Naive thymus-derived CD4-positive, alpha-beta T cell (primary cell): ENCODE measurements at regions not wholly inside any gene's neighbourhood (a gene's known extent, or its start where the extent isn't known, plus 50 kb on each side); places are given as distances from the start of the nearest gene placed in this dataset.

Source experiments
- ATAC-seq: fragments of 150-1000 bp; cut with Tn5 transposase; 2 replicates; pipeline ENCODE4 v1.10.0; 2021; ENCODE audit warnings: mild to moderate bottlenecking, moderate library complexity
- CTCF ChIA-PET: fragments of 350-600 bp; sonication (Branson Sonifier 250); formaldehyde crosslinking; loops from one replicate; lab custom pipeline; 2021; ENCODE audit warnings: antibody characterized with exemption; lab: Charles Lee
- POLR2A ChIA-PET: fragments of 350-600 bp; sonication (Branson Sonifier 250); formaldehyde crosslinking; loops from one replicate; lab custom pipeline; 2021; ENCODE audit warnings: antibody characterized with exemption, inconsistent platforms; lab: Charles Lee
- DNase-seq, 9 donors: peaks; one replicate each; pipeline versions ENCODE4 v3.0.0 to v3.0.0-alpha.2; 2020 to 2022; ENCODE audit warnings: mixed read lengths in 1 of 9
- H3K27ac ChIP-seq: one replicate; pipeline ENCODE4 v1.7.0; 2013; ENCODE audit warnings: mild to moderate bottlenecking, low read depth, low read length, moderate library complexity
- H3K27me3 ChIP-seq, 2 donors: one replicate each; pipeline ENCODE4 v1.7.0; 2013; ENCODE audit warnings: low read length in 2 of 2, mild to moderate bottlenecking in 2 of 2, moderate library complexity in 2 of 2; ENCODE audit not compliant: control insufficient read depth in 2 of 2, insufficient read depth in 2 of 2
- H3K36me3 ChIP-seq, 3 experiments: 1 replicate in 2 of 3; 2 replicates in 1 of 3; pipeline ENCODE4 v1.7.0; 2013; ENCODE audit warnings: low read length in 3 of 3, mild to moderate bottlenecking in 3 of 3, moderate library complexity in 1 of 3; ENCODE audit not compliant: insufficient read depth in 3 of 3, control insufficient read depth in 2 of 3
- H3K4me1 ChIP-seq, 2 donors: one replicate each; pipeline ENCODE4 v1.7.0; 2013; ENCODE audit warnings: low read length in 2 of 2, mild to moderate bottlenecking in 2 of 2, moderate library complexity in 1 of 2; ENCODE audit not compliant: control insufficient read depth in 2 of 2, insufficient read depth in 2 of 2
- H3K4me3 ChIP-seq: 2 replicates; pipeline ENCODE4 v1.7.0; 2013; ENCODE audit warnings: mild to moderate bottlenecking, low read length
- H3K9me3 ChIP-seq, 3 experiments: 1 replicate in 2 of 3; 2 replicates in 1 of 3; pipeline ENCODE4 v1.7.0; 2013; ENCODE audit warnings: low read length in 3 of 3; ENCODE audit not compliant: control insufficient read depth in 2 of 3
- H3K27ac Mint-ChIP-seq, 9 donors: one replicate each; pipeline ENCODE4 v1.8.0; 2020 to 2022; ENCODE audit warnings: mixed read lengths in 9 of 9, mild to moderate bottlenecking in 8 of 9, moderate library complexity in 5 of 9, inconsistent platforms in 2 of 9
- H3K27me3 Mint-ChIP-seq, 5 donors: one replicate each; pipeline ENCODE4 v1.8.0; 2021 to 2022; ENCODE audit warnings: mixed read lengths in 5 of 5, mild to moderate bottlenecking in 1 of 5
- H3K36me3 Mint-ChIP-seq, 5 donors: one replicate each; pipeline ENCODE4 v1.8.0; 2020 to 2022; ENCODE audit warnings: mixed read lengths in 5 of 5, mild to moderate bottlenecking in 3 of 5, inconsistent platforms in 1 of 5
- H3K4me1 Mint-ChIP-seq, 7 donors: one replicate each; pipeline ENCODE4 v1.8.0; 2020 to 2022; ENCODE audit warnings: mixed read lengths in 7 of 7, mild to moderate bottlenecking in 3 of 7, inconsistent platforms in 1 of 7
- H3K4me3 Mint-ChIP-seq, 10 donors: one replicate each; pipeline ENCODE4 v1.8.0; 2020 to 2022; ENCODE audit warnings: mild to moderate bottlenecking in 10 of 10, mixed read lengths in 10 of 10, moderate library complexity in 6 of 10, inconsistent platforms in 2 of 10
- H3K9me3 Mint-ChIP-seq, 11 donors: one replicate each; pipeline ENCODE4 v1.8.0; 2020 to 2022; ENCODE audit warnings: mixed read lengths in 11 of 11, mild to moderate bottlenecking in 4 of 11, inconsistent platforms in 1 of 11, moderate library complexity in 1 of 11
- intact Hi-C, 2 donors: fragments of 100-400 bp; cut with micrococcal nuclease; formaldehyde crosslinking; loops; one replicate each; pipeline ENCODE4 v1.15.1; 2023

GRCh38 chr17:33521784-33522183, 228.7 kb upstream of the ASIC2 start:
- Mint-ChIP-seq H3K4me1 (peaks cover 0 to 2% (median 0%) of the 10 kb centered on the region in 7 donors), H3K4me3 (no peak overlapping the region), H3K27me3 (peaks cover 0 to 12% (median 4%) of the 10 kb centered on the region in 5 donors), H3K27ac (no peak overlapping the region), H3K9me3 (peaks cover 0 to 2% (median under 1%) of the 10 kb centered on the region in 11 donors), H3K36me3 (no peaks in the 10 kb centered on the region)
- H3K4me1 ChIP-seq = no peaks in the 10 kb centered on the region
- H3K27me3 ChIP-seq = no peaks in the 10 kb centered on the region
- ChIA-PET CTCF (no interaction called here), POLR2A (no interaction called here)
- no peaks in the 10 kb centered on the region for H3K36me3 ChIP-seq
- intact Hi-C loops = loop anchor here in 1 of 2 donors (10.0 kb wide), 1 partner anchor 233 kb away; no protein-coding TSS in a partner anchor
- no peaks in the 10 kb centered on the region for H3K9me3 ChIP-seq
- DNase-seq = no peak
- no peak overlapping the region for H3K4me3 ChIP-seq
- ATAC-seq = no peak
- no peak overlapping the region for H3K27ac ChIP-seq

- H3K4me1 ChIP-seq = no peaks in the 10 kb centered on the region
- no peaks in the 10 kb centered on the region for H3K27me3 ChIP-seq
- no peaks in the 10 kb centered on the region for H3K36me3 ChIP-seq
- Mint-ChIP-seq H3K27ac (no peak overlapping the region), H3K4me3 (no peak overlapping the region), H3K4me1 (peaks cover 0 to 2% (median 0%) of the 10 kb centered on the region in 7 donors), H3K9me3 (peaks cover 0 to 9% (median 3%) of the 10 kb centered on the region in 11 donors), H3K36me3 (no peaks in the 10 kb centered on the region), H3K27me3 (peaks cover 0 to 12% (median 6%) of the 10 kb centered on the region in 5 donors)
- POLR2A ChIA-PET = no interaction called here
- DNase-seq (no peak), ATAC-seq (no peak)
- CTCF ChIA-PET = no interaction called here
- no peak overlapping the region for H3K4me3 ChIP-seq
- H3K27ac ChIP-seq = no peak overlapping the region
- H3K9me3 ChIP-seq = no peaks in the 10 kb centered on the region
- intact Hi-C loops = loop anchor here in 1 of 2 donors (10.0 kb wide), 1 partner anchor 232 kb away; no protein-coding TSS in a partner anchor
Measured at GRCh38 chr17:33522623-33523022, 229.5 kb upstream of the ASIC2 start.

GRCh38 chr17:33523577-33523981, 230.5 kb upstream of the ASIC2 start:
- ChIA-PET CTCF (interaction anchor here (0.6 kb wide), 1 partner anchor 13 kb away, joined by 3 read pairs; no protein-coding TSS in a partner anchor), POLR2A (no interaction called here)
- H3K4me1 ChIP-seq = no peaks in the 10 kb centered on the region
- H3K27me3 Mint-ChIP-seq = peaks cover 0 to 14% (median 6%) of the 10 kb centered on the region in 5 donors
- no peaks in the 10 kb centered on the region for H3K36me3 Mint-ChIP-seq
- no peak overlapping the region for H3K27ac Mint-ChIP-seq
- H3K9me3 ChIP-seq = no peaks in the 10 kb centered on the region
- DNase-seq = no peak
- no peak overlapping the region for H3K4me3 Mint-ChIP-seq
- intact Hi-C loops = loop anchor here in 1 of 2 donors (10.0 kb wide), 1 partner anchor 231 kb away; no protein-coding TSS in a partner anchor
- H3K9me3 Mint-ChIP-seq = peaks cover 0 to 15% (median 6%) of the 10 kb centered on the region in 11 donors
- H3K36me3 ChIP-seq = no peaks in the 10 kb centered on the region
- no peak overlapping the region for H3K27ac ChIP-seq
- ATAC-seq = no peak
- no peak overlapping the region for H3K4me3 ChIP-seq
- H3K4me1 Mint-ChIP-seq = peaks cover 0 to 2% (median 0%) of the 10 kb centered on the region in 7 donors
- no peaks in the 10 kb centered on the region for H3K27me3 ChIP-seq

GRCh38 chr17:33525186-33525585, 232.1 kb upstream of the ASIC2 start:
- Mint-ChIP-seq H3K27me3 (peaks cover 0 to 14% (median 0%) of the 10 kb centered on the region in 5 donors), H3K27ac (no peak overlapping the region), H3K36me3 (no peaks in the 10 kb centered on the region), H3K9me3 (peaks cover 0 to 17% (median 8%) of the 10 kb centered on the region in 11 donors), H3K4me1 (peaks cover 0 to 2% (median 0%) of the 10 kb centered on the region in 7 donors), H3K4me3 (no peak overlapping the region)
- no peak for ATAC-seq
- no peak for DNase-seq
- ChIA-PET CTCF (no interaction called here), POLR2A (no interaction called here)
- Histone ChIP-seq H3K36me3 (no peaks in the 10 kb centered on the region), H3K4me1 (no peaks in the 10 kb centered on the region), H3K9me3 (no peaks in the 10 kb centered on the region), H3K27me3 (no peaks in the 10 kb centered on the region), H3K27ac (no peak overlapping the region), H3K4me3 (no peak overlapping the region)
- intact Hi-C loops = loop anchor here in 1 of 2 donors (10.0 kb wide), 1 partner anchor 230 kb away; no protein-coding TSS in a partner anchor

GRCh38 chr17:33526717-33527116, 233.6 kb upstream of the ASIC2 start:
- Histone ChIP-seq H3K4me3 (no peak overlapping the region), H3K36me3 (no peaks in the 10 kb centered on the region), H3K4me1 (no peaks in the 10 kb centered on the region), H3K9me3 (no peaks in the 10 kb centered on the region), H3K27ac (no peak overlapping the region), H3K27me3 (no peaks in the 10 kb centered on the region)
- Mint-ChIP-seq H3K36me3 (no peaks in the 10 kb centered on the region), H3K27me3 (peaks cover 0 to 14% (median 0%) of the 10 kb centered on the region in 5 donors), H3K9me3 (peaks cover 0 to 17% (median 8%) of the 10 kb centered on the region in 11 donors), H3K4me1 (peaks cover 0 to 2% (median 0%) of the 10 kb centered on the region in 7 donors), H3K4me3 (no peak overlapping the region), H3K27ac (no peak overlapping the region)
- ATAC-seq (no peak), DNase-seq (no peak)
- intact Hi-C loops = loop anchor here in 1 of 2 donors (10.0 kb wide), 1 partner anchor 228 kb away; no protein-coding TSS in a partner anchor
- POLR2A ChIA-PET = no interaction called here
- CTCF ChIA-PET = no interaction called here

- Histone ChIP-seq H3K4me1 (no peaks in the 10 kb centered on the region), H3K27ac (no peak overlapping the region), H3K27me3 (no peaks in the 10 kb centered on the region), H3K9me3 (no peaks in the 10 kb centered on the region), H3K4me3 (no peak overlapping the region), H3K36me3 (no peaks in the 10 kb centered on the region)
- Mint-ChIP-seq H3K36me3 (no peaks in the 10 kb centered on the region), H3K4me3 (no peak overlapping the region), H3K27ac (no peak overlapping the region), H3K4me1 (peaks cover 0 to 2% (median 0%) of the 10 kb centered on the region in 7 donors), H3K27me3 (peaks cover 0 to 14% (median 0%) of the 10 kb centered on the region in 5 donors), H3K9me3 (peaks cover 0 to 17% (median 8%) of the 10 kb centered on the region in 11 donors)
- intact Hi-C loops = loop anchor here in 1 of 2 donors (10.0 kb wide), 1 partner anchor 228 kb away; no protein-coding TSS in a partner anchor
- ChIA-PET POLR2A (no interaction called here), CTCF (no interaction called here)
- ATAC-seq = no peak
- no peak for DNase-seq
Measured at GRCh38 chr17:33527290-33527689, 234.2 kb upstream of the ASIC2 start.

GRCh38 chr17:33528846-33529245, 235.8 kb upstream of the ASIC2 start:
- Histone ChIP-seq H3K4me3 (no peak overlapping the region), H3K27me3 (no peaks in the 10 kb centered on the region), H3K27ac (no peak overlapping the region), H3K4me1 (no peaks in the 10 kb centered on the region), H3K36me3 (no peaks in the 10 kb centered on the region), H3K9me3 (no peaks in the 10 kb centered on the region)
- ATAC-seq = no peak
- H3K4me3 Mint-ChIP-seq = no peak overlapping the region
- no peaks in the 10 kb centered on the region for H3K36me3 Mint-ChIP-seq
- CTCF ChIA-PET = no interaction called here
- H3K4me1 Mint-ChIP-seq = peaks cover 0 to 2% (median 0%) of the 10 kb centered on the region in 7 donors
- H3K27me3 Mint-ChIP-seq = peaks cover 0 to 14% (median 0%) of the 10 kb centered on the region in 5 donors
- intact Hi-C loops = loop anchor here in 1 of 2 donors (10.0 kb wide), 1 partner anchor 226 kb away; no protein-coding TSS in a partner anchor
- no peak for DNase-seq
- H3K9me3 Mint-ChIP-seq = peaks cover 0 to 17% (median 8%) of the 10 kb centered on the region in 11 donors
- H3K27ac Mint-ChIP-seq = no peak overlapping the region
- POLR2A ChIA-PET = no interaction called here
